Stimulated activated CD8-positive, alpha-beta memory T cell treated with anti-CD3 and anti-CD28 coated beads, Interleukin-15, amount 100 ng/mL, for 48 hours (primary cell): ENCODE measurements at regions not wholly inside any gene's neighbourhood (a gene's known extent, or its start where the extent isn't known, plus 50 kb on each side); places are given as distances from the start of the nearest gene placed in this dataset.
A peak's percentile ranks its signal among the peaks of the same experiment; 100 is the strongest.
"Not testable (repeated sequence)": the region's sequence is repeated elsewhere in the genome, so short reads cannot be mapped to it uniquely, and the experiment has no call there.

Experiments used
- DNase-seq, 2 donors: peaks; one replicate each; pipeline ENCODE4 v3.0.0-alpha.2; 2020; ENCODE audit warnings: low read depth in 2 of 2

DNA sequence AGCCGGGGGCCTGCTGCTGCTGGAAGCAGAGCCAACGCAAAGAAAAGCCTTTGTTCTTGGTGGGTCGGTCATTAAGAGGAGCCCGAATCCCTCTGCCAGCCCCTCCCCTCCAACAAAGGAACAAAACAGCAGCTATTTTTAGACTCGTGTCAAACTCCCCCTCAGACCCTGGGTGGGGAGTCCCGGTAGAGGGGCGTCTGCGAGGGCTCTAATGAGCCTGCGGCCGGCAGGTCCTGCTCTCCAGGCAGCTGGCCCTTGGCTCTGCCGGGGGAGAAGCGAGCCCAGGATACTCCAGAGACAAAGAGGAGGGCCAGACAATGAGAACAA lies 114.0 kb downstream of the LHX2 start:
- no peak for DNase-seq

GRCh38 chr9:124126648-124127646 lies 115.4 kb downstream of the LHX2 start:
- DNase-seq = peak; percentile 55 to 58

GRCh38 chr9:124128568-124129166 lies 117.1 kb downstream of the LHX2 start:
- DNase-seq = no peak

- DNase-seq = no peak
Observed at GRCh38 chr9:124130277-124131075, 118.9 kb downstream of the LHX2 start.

DNA sequence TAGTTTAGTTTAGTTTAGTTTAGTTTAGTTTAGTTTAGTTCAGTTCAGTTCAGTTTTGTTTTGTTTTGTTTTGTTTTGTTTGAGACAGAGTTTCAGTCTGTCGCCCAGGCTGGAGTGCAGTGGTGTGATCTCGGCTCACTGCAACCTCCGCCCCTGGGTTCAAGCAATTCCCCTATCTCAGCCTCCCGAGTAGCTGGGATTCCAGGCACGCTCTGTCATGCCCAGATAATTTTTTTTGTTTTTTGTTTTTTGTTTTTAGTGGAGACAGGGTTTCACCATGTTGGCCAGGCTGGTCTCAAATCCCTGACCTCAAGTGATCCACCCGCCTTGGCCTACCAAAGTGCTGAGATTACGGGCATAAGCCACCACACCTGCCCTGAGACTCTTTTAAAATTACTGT lies 120.0 kb downstream of the LHX2 start:
- not testable (repeated sequence) for DNase-seq

- no peak for DNase-seq
Observed at GRCh38 chr9:124132671-124133147, 121.1 kb downstream of the LHX2 start.

GRCh38 chr9:124133727-124134126 lies 122.2 kb downstream of the LHX2 start:
- peak in 1 of 2 donors; percentile 12 for DNase-seq

DNA sequence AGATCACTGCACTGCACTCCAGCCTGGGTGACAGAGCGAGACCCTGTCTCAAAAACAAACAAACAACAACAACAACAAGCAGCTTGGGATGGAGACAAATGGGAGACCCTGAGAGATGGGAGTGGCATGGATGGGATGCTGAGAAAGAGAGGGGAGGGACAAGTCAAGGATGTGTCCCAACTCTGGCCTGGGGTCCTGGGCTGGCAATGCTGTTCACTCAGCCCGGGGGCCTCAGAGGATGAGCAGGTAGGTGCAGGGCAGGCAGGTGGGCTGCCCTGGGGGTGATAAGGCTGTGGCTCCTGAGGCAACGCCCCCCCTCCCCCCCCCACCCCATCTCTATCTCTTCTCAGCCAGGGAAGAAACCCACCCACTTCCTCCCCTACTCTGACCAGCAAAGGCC lies 123.0 kb downstream of the LHX2 start:
- no peak for DNase-seq

GRCh38 chr9:124135813-124136365 lies 121.9 kb upstream of the NEK6 start:
- no peak for DNase-seq

DNA sequence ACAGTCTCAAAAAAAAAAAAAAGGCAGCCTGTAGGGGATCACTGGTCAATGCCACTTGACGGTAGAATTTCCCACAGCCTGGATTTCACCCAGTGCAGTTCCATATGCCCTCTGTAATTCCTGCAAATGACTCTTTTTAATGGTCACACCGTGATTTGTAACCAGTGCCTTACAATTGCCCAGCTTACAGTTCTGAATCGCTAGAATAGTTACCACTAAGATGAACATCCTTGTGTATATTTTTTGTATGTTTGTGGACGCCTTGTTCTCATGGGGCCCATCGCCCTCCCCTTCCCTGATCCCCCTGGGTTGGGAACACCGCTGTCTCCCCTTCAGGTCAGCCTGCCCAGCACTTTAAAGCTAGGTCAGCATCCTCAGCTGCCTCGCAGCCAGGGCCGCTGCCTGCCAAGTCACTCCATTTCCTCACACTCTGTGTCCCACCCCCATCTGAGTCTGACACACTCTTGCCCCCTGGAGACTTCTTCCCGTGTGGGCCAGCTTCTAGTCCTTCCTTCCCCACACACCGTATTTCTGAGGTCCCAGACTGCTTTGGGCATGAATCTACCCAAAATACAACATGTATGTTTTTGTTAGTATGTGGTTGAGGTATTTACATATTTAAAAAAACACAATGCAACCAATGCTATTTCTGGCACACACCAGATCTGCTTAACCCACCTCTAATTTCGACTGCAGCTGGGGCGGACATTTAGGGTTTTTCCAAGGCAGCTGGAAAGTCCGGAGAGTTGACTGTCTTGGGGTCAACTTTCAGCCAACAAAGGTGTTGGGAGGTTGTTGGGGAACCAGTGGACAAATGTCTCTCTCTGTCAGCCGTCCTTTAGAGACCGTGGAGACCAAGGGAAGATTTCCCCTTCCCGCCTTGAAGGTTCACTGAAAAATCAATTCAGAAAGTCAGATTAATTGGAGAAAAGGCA lies 120.5 kb upstream of the NEK6 start:
- DNase-seq = no peak

- no peak for DNase-seq
Observed at GRCh38 chr9:124137944-124138335, 119.8 kb upstream of the NEK6 start.

DNA sequence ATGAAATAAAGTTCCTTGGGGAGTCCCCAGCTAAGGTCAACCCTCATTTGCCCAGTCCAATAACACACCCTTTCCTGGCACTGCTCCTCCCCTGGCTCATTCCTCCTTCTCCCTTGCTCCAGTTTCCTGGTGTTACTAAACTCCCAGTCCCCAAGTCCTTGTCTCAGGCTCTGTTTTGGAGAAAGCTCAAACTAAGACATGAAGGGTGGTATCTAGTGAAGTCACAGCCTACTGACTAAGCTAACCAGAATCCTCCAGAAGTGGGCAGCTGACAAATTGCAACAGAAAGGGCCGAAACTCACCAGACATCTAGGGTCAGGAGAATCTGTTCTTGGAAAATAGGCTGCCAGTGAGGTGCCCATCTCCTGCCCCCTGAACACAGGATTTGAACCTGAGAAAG lies 118.7 kb upstream of the NEK6 start:
- no peak for DNase-seq

GRCh38 chr9:124140941-124141568 lies 116.7 kb upstream of the NEK6 start:
- DNase-seq = no peak

- DNase-seq = not testable (repeated sequence)
Observed at GRCh38 chr9:124144561-124145123, 113.1 kb upstream of the NEK6 start.

- DNase-seq = no peak
Observed at GRCh38 chr9:124146031-124146561, 111.7 kb upstream of the NEK6 start.

DNA sequence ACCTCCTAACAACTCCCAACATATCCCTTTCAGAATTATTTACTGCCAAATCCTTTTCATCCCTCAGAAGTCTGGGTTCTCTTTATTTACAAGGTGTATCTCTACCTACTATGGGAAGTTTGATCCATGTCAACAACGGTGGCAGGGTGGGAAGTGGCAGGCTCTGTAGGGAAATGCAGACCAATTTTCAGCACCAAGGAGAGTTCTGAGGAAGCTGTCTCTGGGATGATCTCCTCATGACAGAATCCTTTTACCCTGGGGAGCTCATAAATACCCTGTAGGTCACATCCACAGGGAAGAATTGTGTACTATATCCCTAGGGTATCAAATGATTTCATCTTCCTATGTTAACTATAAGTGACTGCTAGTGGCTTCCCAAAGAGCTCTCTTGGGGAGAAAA lies 107.8 kb upstream of the NEK6 start:
- no peak for DNase-seq

DNA sequence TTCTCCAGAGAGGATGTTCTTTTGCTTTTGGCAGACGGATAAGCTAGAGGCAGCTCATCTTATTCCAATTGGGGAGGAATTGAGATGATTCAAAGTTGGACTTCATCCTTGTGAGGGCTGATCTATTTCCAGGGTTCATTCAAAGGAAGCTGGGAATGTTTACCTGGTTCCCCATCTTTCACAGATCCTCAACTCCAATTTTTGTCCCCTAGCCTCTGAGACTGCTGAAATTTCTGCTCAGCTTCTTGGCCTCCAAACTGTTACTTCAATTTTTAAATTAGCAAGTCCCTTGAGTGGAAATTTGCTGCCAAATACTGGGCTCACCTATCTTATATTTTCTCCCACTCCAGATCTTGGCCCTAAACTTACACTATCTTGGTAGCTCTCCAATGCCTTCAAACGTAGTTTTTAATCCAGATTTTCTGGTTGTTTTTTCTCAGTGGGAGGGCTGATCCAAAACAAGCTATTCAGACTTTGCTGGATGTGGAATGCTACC lies 93.9 kb upstream of the NEK6 start:
- DNase-seq = no peak

DNA sequence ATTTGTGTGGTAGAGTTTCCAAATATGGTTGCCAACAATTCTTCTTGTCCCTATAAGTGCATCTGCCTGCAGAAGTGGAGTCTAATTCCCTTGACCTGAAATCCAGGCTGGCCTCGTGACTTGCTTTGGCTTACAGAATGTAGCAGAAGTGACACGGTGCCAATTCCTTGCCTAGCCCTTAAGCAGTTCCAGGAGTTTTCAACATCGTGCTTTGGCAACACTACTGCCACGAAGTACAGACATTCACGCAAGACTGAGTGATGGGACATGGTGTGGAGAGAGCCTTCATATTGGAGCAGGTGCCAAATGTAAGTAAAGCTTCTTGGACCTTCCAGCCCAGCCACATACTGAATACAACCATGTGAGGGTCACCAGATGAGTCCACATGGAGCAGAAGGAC lies 92.9 kb upstream of the NEK6 start:
- no peak for DNase-seq

DNA sequence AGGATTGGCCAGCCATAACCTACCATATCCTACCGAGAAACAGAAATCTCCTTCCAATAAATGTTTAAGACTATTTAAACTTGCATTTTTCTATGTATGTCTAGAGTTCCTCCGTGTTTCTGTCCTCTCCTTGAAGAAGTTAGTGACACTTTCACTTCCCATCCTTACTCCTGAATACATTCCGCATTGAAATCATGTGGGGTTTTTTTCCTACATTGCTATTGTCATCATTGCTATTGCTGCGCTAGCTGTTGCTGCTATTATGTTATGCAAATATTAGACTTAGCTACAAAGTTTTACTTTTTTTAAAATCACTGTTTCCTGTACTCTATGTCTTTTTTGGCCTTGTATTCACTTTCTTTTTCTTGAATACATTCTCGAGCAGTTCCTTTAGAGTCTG lies 83.3 kb upstream of the NEK6 start:
- no peak for DNase-seq

- not testable (repeated sequence) for DNase-seq
Observed at GRCh38 chr9:124177522-124177921, 80.2 kb upstream of the NEK6 start.
